GM10248 (cell line): ENCODE measurements at regions not wholly inside any gene's neighbourhood (a gene's known extent, or its start where the extent isn't known, plus 50 kb on each side); places are given as distances from the start of the nearest gene placed in this dataset.

Experiments used
- CTCF ChIA-PET: fragments of 300-600 bp; sonication (Branson Sonifier 250); formaldehyde crosslinking; extraction: SDS; loops from one replicate; lab custom pipeline; 2021; ENCODE audit warnings: antibody characterized with exemption; lab: Yijun Ruan, JAX
- POLR2A ChIA-PET: fragments of 350-650 bp; sonication (Branson Sonifier 250); formaldehyde crosslinking; extraction: SDS; loops from one replicate; lab custom pipeline; 2020; ENCODE audit warnings: antibody characterized with exemption; lab: Yijun Ruan, JAX
- DNase-seq: peaks from one replicate; pipeline ENCODE4 v3.0.0; 2012; ENCODE audit errors: extremely low spot score
- CTCF ChIP-seq: IDR thresholded peaks from 2 replicates; pipeline ENCODE4 v1.5.1; 2012; ENCODE audit warnings: mild to moderate bottlenecking, low read depth; ENCODE audit errors: extremely low read depth, missing control alignments, control extremely low read depth

DNA sequence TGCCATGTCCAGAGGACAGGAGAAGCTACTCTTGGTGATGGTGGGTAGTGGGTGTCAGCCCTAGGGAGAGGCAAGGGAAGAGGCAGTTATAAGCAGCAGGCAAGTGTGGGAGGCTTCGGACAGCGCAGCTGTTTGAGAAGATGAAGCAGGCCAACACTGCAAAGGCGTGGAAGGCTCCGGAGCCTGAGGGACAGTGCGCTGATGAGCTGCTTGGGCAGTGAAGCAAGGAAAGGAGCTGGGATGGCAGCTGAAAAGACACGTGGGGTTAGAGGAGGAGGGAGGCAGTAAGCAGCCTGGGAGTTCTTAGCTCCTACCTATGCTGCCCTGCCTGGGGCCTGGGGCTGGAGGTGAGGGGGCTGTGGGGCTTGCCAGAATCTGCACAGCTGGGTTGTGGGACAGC, 50.1 kb upstream of the CRTAC1 start:
- no peak for TF ChIP-seq CTCF
- CTCF ChIA-PET: interaction anchor here (2.6 kb wide), 1 partner anchor 39 kb away, joined by 8 read pairs; no protein-coding TSS in a partner anchor
- POLR2A ChIA-PET: no interaction called here
- no peak for DNase-seq
